Fibroblast of lung (primary cell): ENCODE measurements at regions not wholly inside any gene's neighbourhood (a gene's known extent, or its start where the extent isn't known, plus 50 kb on each side); places are given as distances from the start of the nearest gene placed in this dataset.
"Not testable (repeated sequence)": the region's sequence is repeated elsewhere in the genome, so short reads cannot be mapped to it uniquely, and the experiment has no call there.

ENCODE experiments used
- DNase-seq, 2 donors: peaks; one replicate each; pipeline versions ENCODE4 v3.0.0 to v3.0.0-alpha.2; 2010; ENCODE audit warnings: low read depth in 2 of 2
- H2AFZ ChIP-seq: 2 replicates; pipeline ENCODE4 v1.5.1; 2012; ENCODE audit warnings: low read length, control low read depth, inconsistent platforms
- H3K27ac ChIP-seq: 2 replicates; pipeline ENCODE4 v1.5.1; 2011; ENCODE audit warnings: low read length, control low read depth; ENCODE audit not compliant: insufficient read depth
- H3K27me3 ChIP-seq: 2 replicates; pipeline ENCODE4 v1.5.1; 2011; ENCODE audit warnings: mild to moderate bottlenecking, low read length; ENCODE audit not compliant: control insufficient read depth, insufficient read depth
- H3K36me3 ChIP-seq: 2 replicates; pipeline ENCODE4 v1.5.1; 2011; ENCODE audit warnings: low read length; ENCODE audit not compliant: control insufficient read depth, insufficient read depth
- H3K4me1 ChIP-seq: 2 replicates; pipeline ENCODE4 v1.5.1; 2011; ENCODE audit warnings: low read length; ENCODE audit not compliant: control insufficient read depth, insufficient read depth; ENCODE audit errors: extremely low read depth
- H3K4me2 ChIP-seq: 2 replicates; pipeline ENCODE4 v1.5.1; 2011; ENCODE audit warnings: low read length, control low read depth; ENCODE audit not compliant: insufficient read depth; ENCODE audit errors: extremely low read depth
- H3K4me3 ChIP-seq, 4 experiments: fragments of 200-600 bp in 1 of 4; sonication (generic) in 1 of 4; replicated peaks in 1 of 4; 2 replicates each; pipeline ENCODE4 v1.5.1; 2011 to 2016; ENCODE audit warnings: low read length in 4 of 4, low read depth in 3 of 4, mild to moderate bottlenecking in 3 of 4, control low read depth in 2 of 4, inconsistent platforms in 1 of 4, mixed read lengths in 1 of 4; ENCODE audit not compliant: insufficient read depth in 1 of 4; ENCODE audit errors: control extremely low read depth in 1 of 4
- H3K79me2 ChIP-seq: 2 replicates; pipeline ENCODE4 v1.5.1; 2012; ENCODE audit warnings: mild to moderate bottlenecking, low read length, inconsistent platforms; ENCODE audit not compliant: control insufficient read depth, insufficient read depth
- H3K9ac ChIP-seq: 2 replicates; pipeline ENCODE4 v1.5.1; 2011; ENCODE audit warnings: mild to moderate bottlenecking, low read length, control low read depth; ENCODE audit not compliant: insufficient read depth
- H3K9me3 ChIP-seq: 2 replicates; pipeline ENCODE4 v1.5.1; 2012; ENCODE audit warnings: low read depth, low read length; ENCODE audit not compliant: control insufficient read depth, insufficient read depth
- H4K20me1 ChIP-seq: 2 replicates; pipeline ENCODE4 v1.5.1; 2011; ENCODE audit warnings: low read length; ENCODE audit not compliant: control insufficient read depth, insufficient read depth; ENCODE audit errors: extremely low read depth
- EZH2 ChIP-seq: IDR thresholded peaks from 2 replicates; pipeline ENCODE4 v1.5.1; 2012; ENCODE audit warnings: low read length, control low read depth, mild to moderate bottlenecking; ENCODE audit errors: missing control alignments
- TF ChIP-seq, protein P1 (sequence below), 2 donors: IDR thresholded peaks in 1 of 2; conservative IDR thresholded peaks in 1 of 2; 1 replicate in 1 of 2; 2 replicates in 1 of 2; pipeline ENCODE4 v1.5.1; 2011 to 2012; ENCODE audit warnings: low read length in 2 of 2, control low read depth in 1 of 2, inconsistent platforms in 1 of 2, low read depth in 1 of 2, mild to moderate bottlenecking in 1 of 2

DNA sequence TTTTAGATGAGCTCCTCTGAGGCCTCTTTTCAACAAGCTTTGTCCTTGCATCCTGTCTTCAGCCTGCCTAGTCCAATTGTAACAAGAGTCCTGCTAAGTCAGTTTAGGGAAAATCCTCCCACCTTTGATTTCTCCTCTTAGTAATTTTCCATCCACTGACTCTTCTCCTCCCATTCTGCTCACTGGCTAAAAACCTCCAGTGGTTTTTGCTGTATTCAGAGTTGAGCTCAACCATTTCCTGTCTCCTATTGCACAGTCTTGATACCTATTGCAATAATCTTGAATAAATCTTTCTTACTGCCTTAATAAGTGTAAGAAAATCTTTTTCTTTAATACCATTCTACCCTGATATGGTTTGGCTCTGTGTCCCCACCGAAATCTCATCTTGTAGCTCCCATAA, 117.8 kb upstream of the ENPP6 start:
- Histone ChIP-seq H3K79me2 (no peaks in the 10 kb centered on the region), H3K27me3 (no peaks in the 10 kb centered on the region), H3K4me1 (peaks cover 2% of the 10 kb centered on the region), H3K4me2 (no peak overlapping the region), H3K4me3 (no peak overlapping the region), H3K9ac (no peak overlapping the region), H3K27ac (no peak overlapping the region), H3K9me3 (no peaks in the 10 kb centered on the region), H3K36me3 (no peaks in the 10 kb centered on the region), H2AFZ (no peak overlapping the region), H4K20me1 (no peaks in the 10 kb centered on the region)
- TF ChIP-seq EZH2: no peak
- TF ChIP-seq, protein P1, sequence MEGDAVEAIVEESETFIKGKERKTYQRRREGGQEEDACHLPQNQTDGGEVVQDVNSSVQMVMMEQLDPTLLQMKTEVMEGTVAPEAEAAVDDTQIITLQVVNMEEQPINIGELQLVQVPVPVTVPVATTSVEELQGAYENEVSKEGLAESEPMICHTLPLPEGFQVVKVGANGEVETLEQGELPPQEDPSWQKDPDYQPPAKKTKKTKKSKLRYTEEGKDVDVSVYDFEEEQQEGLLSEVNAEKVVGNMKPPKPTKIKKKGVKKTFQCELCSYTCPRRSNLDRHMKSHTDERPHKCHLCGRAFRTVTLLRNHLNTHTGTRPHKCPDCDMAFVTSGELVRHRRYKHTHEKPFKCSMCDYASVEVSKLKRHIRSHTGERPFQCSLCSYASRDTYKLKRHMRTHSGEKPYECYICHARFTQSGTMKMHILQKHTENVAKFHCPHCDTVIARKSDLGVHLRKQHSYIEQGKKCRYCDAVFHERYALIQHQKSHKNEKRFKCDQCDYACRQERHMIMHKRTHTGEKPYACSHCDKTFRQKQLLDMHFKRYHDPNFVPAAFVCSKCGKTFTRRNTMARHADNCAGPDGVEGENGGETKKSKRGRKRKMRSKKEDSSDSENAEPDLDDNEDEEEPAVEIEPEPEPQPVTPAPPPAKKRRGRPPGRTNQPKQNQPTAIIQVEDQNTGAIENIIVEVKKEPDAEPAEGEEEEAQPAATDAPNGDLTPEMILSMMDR (conservative IDR thresholded peaks at IDR 0.05 in 1 of 2, IDR thresholded peaks at IDR 0.05 in 1 of 2; ENCODE audit: low read depth in 1 of 2, low read length in 2 of 2): no peak
- no peak for DNase-seq

GRCh38 chr4:184333446-184333845, 115.8 kb upstream of the ENPP6 start:
- H3K27me3 ChIP-seq, H4K20me1 ChIP-seq, H3K4me2 ChIP-seq, H3K79me2 ChIP-seq, H3K4me3 ChIP-seq, H2AFZ ChIP-seq, H3K9me3 ChIP-seq, H3K27ac ChIP-seq, H3K4me1 ChIP-seq, DNase-seq, H3K9ac ChIP-seq, H3K36me3 ChIP-seq: not testable (repeated sequence)

- Histone ChIP-seq H3K4me2 (no peak overlapping the region), H3K4me1 (no peaks in the 10 kb centered on the region), H3K27me3 (no peaks in the 10 kb centered on the region), H4K20me1 (no peaks in the 10 kb centered on the region), H3K79me2 (no peaks in the 10 kb centered on the region), H3K4me3 (no peak overlapping the region), H3K9ac (no peak overlapping the region), H2AFZ (no peak overlapping the region), H3K36me3 (no peaks in the 10 kb centered on the region), H3K27ac (no peak overlapping the region), H3K9me3 (no peaks in the 10 kb centered on the region)
- TF ChIP-seq EZH2: no peak
- TF ChIP-seq, protein P1 (conservative IDR thresholded peaks at IDR 0.05 in 1 of 2, IDR thresholded peaks at IDR 0.05 in 1 of 2; ENCODE audit: low read depth in 1 of 2, low read length in 2 of 2): no peak
- DNase-seq: peak in 1 of 2 donors; percentile 12
Observed at GRCh38 chr4:184331268-184331995, 113.8 kb upstream of the ENPP6 start.

GRCh38 chr4:184330517-184331094, 112.9 kb upstream of the ENPP6 start:
- H3K9me3 ChIP-seq, H3K79me2 ChIP-seq, H3K36me3 ChIP-seq, H4K20me1 ChIP-seq, H3K4me2 ChIP-seq, H3K9ac ChIP-seq, H3K4me1 ChIP-seq, H3K27me3 ChIP-seq, H2AFZ ChIP-seq, H3K4me3 ChIP-seq, DNase-seq, H3K27ac ChIP-seq: not testable (repeated sequence)
